ENCODE measurements at regions not wholly inside any gene's neighbourhood (a gene's known extent, or its start where the extent isn't known, plus 50 kb on each side); places are given as distances from the start of the nearest gene placed in this dataset.

DNA sequence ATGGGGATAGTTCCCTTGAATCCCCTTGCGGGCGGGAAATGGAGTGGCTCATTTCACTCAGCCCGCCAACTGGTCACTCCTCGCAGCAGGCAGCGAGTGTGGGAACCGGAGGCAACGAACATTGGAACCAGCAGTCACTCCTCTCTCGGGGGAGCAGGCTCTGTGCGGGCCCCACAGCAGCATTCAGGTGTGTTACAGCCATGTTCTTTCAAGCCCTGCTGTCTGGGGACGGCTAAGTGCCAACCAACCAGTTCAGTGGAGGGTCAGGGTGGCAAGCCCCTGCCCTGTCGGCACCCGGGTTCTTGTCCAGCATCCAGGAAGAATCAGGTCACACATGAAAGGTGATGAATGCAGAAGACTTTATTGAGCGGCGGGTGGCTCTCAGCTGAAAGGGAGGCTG lies 370.5 kb downstream of the NUF2 start:
- Histone ChIP-seq H3K4me1 (replicated peaks in 1 of 2; ENCODE audit: control insufficient read depth in 2 of 2, insufficient read depth in 2 of 2, low read length in 2 of 2) (no peaks in the 10 kb centered on the region), H3K9me1 (ENCODE audit: control insufficient read depth, insufficient read depth, low read length) (no peaks in the 10 kb centered on the region), H4K20me1 (replicated peaks; ENCODE audit: control insufficient read depth, insufficient read depth, low read length) (no peaks in the 10 kb centered on the region), H3K4me3 (no peak overlapping the region), H3K27me3 (ENCODE audit: control insufficient read depth in 2 of 2, insufficient read depth in 2 of 2, low read length in 2 of 2) (no peaks in the 10 kb centered on the region), H3K9me3 (replicated peaks; ENCODE audit: control insufficient read depth, insufficient read depth, low read depth, low read length) (no peaks in the 10 kb centered on the region), H2AFZ (ENCODE audit: low read depth, low read length) (no peak overlapping the region), H3K9ac (ENCODE audit: insufficient read depth in 1 of 2, low read depth in 2 of 2, low read length in 2 of 2) (no peak overlapping the region), H3K36me3 (ENCODE audit: control insufficient read depth, insufficient read depth, low read length) (no peaks in the 10 kb centered on the region), H3K27ac (ENCODE audit: extremely low read depth, low read depth, low read length) (no peak overlapping the region), H3K4me2 (ENCODE audit: insufficient read depth, low read length) (no peak overlapping the region), H3K79me2 (ENCODE audit: control insufficient read depth, insufficient read depth, low read length) (no peaks in the 10 kb centered on the region)
- DNase-seq (ENCODE audit: extremely low read depth in 1 of 4, low spot score in 3 of 4), result no peak
- intact Hi-C loops (cut with micrococcal nuclease) (no loop called here), in situ Hi-C loops (cut with MboI) (no loop called here)
- ChIA-PET POLR2A (no interaction called here), CTCF (ENCODE audit: low intra/inter-chr PET ratio) (no interaction called here)
- FAIRE-seq, result no peak
- BruUV-seq (replicated peaks), result no TSS peak
- WGBS (ENCODE audit: insufficient coverage, low coverage, missing lambda C conversion rate), result under 1% methylated on average over 14 of the region's 14 CpGs
- ATAC-seq, result no peak
- TF ChIP-seq, protein P1, sequence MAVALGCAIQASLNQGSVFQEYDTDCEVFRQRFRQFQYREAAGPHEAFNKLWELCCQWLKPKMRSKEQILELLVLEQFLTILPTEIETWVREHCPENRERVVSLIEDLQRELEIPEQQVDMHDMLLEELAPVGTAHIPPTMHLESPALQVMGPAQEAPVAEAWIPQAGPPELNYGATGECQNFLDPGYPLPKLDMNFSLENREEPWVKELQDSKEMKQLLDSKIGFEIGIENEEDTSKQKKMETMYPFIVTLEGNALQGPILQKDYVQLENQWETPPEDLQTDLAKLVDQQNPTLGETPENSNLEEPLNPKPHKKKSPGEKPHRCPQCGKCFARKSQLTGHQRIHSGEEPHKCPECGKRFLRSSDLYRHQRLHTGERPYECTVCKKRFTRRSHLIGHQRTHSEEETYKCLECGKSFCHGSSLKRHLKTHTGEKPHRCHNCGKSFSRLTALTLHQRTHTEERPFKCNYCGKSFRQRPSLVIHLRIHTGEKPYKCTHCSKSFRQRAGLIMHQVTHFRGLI (CRISPR knock-in tag; IDR thresholded peaks at IDR 0.05), result no peak
- TF ChIP-seq RUNX1 (IDR thresholded peaks at IDR 0.05; ENCODE audit: low read depth) (no peak), NR1H2 (CRISPR knock-in tag; IDR thresholded peaks at IDR 0.05) (no peak), TAF7 (tag; IDR thresholded peaks at IDR 0.05) (no peak), NFE2 (IDR thresholded peaks at IDR 0.05; ENCODE audit: low read depth) (no peak), DNMT1 (IDR thresholded peaks at IDR 0.05) (no peak)
- TF ChIP-seq, protein P2, sequence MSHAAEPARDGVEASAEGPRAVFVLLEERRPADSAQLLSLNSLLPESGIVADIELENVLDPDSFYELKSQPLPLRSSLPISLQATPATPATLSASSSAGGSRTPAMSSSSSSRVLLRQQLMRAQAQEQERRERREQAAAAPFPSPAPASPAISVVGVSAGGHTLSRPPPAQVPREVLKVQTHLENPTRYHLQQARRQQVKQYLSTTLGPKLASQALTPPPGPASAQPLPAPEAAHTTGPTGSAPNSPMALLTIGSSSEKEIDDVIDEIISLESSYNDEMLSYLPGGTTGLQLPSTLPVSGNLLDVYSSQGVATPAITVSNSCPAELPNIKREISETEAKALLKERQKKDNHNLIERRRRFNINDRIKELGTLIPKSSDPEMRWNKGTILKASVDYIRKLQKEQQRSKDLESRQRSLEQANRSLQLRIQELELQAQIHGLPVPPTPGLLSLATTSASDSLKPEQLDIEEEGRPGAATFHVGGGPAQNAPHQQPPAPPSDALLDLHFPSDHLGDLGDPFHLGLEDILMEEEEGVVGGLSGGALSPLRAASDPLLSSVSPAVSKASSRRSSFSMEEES (CRISPR knock-in tag; IDR thresholded peaks at IDR 0.05), result no peak
- TF ChIP-seq, protein P3, sequence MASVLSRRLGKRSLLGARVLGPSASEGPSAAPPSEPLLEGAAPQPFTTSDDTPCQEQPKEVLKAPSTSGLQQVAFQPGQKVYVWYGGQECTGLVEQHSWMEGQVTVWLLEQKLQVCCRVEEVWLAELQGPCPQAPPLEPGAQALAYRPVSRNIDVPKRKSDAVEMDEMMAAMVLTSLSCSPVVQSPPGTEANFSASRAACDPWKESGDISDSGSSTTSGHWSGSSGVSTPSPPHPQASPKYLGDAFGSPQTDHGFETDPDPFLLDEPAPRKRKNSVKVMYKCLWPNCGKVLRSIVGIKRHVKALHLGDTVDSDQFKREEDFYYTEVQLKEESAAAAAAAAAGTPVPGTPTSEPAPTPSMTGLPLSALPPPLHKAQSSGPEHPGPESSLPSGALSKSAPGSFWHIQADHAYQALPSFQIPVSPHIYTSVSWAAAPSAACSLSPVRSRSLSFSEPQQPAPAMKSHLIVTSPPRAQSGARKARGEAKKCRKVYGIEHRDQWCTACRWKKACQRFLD (CRISPR knock-in tag; IDR thresholded peaks at IDR 0.05), result no peak

Measured in K562 (cell line).